K562 (cell line): ENCODE measurements at regions not wholly inside any gene's neighbourhood (a gene's known extent, or its start where the extent isn't known, plus 50 kb on each side); places are given as distances from the start of the nearest gene placed in this dataset.

Experiments used
- ATAC-seq: fragments of 200-7000 bp; cut with Tn5 transposase; 3 replicates; pipeline ENCODE4 v1.9.1; 2020; ENCODE audit warnings: moderate library complexity
- BruUV-seq: library from RNA; stranded (reverse); fragments of 400-500 nt; replicated peaks from 2 replicates; lab custom pipeline; 2021; lab: Mats Ljungman, UMichigan
- CTCF ChIA-PET: fragments of 300-600 bp; formaldehyde crosslinking; extraction: SDS; loops from one replicate; lab custom pipeline; 2021; ENCODE audit warnings: low intra/inter-chr PET ratio; lab: Yijun Ruan, JAX
- POLR2A ChIA-PET: fragments of 300-600, 350-650 bp; sonication (Branson Sonifier 250); formaldehyde crosslinking; extraction: SDS; loops from one replicate; lab custom pipeline; 2021; ENCODE audit warnings: antibody characterized with exemption, inconsistent platforms; lab: Yijun Ruan, JAX
- DNase-seq, 4 experiments: peaks; one replicate each; pipeline versions ENCODE4 v3.0.0 to v3.0.0-alpha.2; 2011 to 2018; ENCODE audit warnings: low spot score in 3 of 4, mixed read lengths in 3 of 4; ENCODE audit errors: extremely low read depth in 1 of 4
- FAIRE-seq: peaks from 2 replicates; lab custom pipeline; 2011; peaks lifted over from hg19 to GRCh38; lab: Jason Lieb, UNC
- H2AFZ ChIP-seq: 2 replicates; pipeline ENCODE4 v1.6.0; 2011; ENCODE audit warnings: low read depth, low read length, control low read depth, inconsistent platforms
- H3K27ac ChIP-seq: fragments of 200-600 bp; 3 replicates; pipeline ENCODE4 v1.8.0; 2011; ENCODE audit warnings: low read depth, mild to moderate bottlenecking, control low read depth, inconsistent platforms, low read length, moderate library complexity, mixed read lengths; ENCODE audit errors: extremely low read depth
- H3K27me3 ChIP-seq, 2 experiments: fragments of 300-600 bp in 1 of 2; 2 replicates in 1 of 2; 3 replicates in 1 of 2; pipeline versions ENCODE4 v1.6.0 to v1.8.0; 2011; ENCODE audit warnings: inconsistent platforms in 2 of 2, low read length in 2 of 2, mild to moderate bottlenecking in 1 of 2, mixed read lengths in 1 of 2, moderate library complexity in 1 of 2; ENCODE audit not compliant: control insufficient read depth in 2 of 2, insufficient read depth in 2 of 2
- H3K36me3 ChIP-seq: fragments of 300-600 bp; 3 replicates; pipeline ENCODE4 v1.8.0; 2011; ENCODE audit warnings: mild to moderate bottlenecking, low read length, inconsistent platforms; ENCODE audit not compliant: control insufficient read depth, insufficient read depth
- H3K4me1 ChIP-seq, 2 experiments: fragments of 200-600 bp in 1 of 2; replicated peaks in 1 of 2; 2 replicates in 1 of 2; 3 replicates in 1 of 2; pipeline versions ENCODE4 v1.5.1 to v1.8.0; 2011; ENCODE audit warnings: inconsistent platforms in 2 of 2, low read length in 2 of 2, mild to moderate bottlenecking in 1 of 2, mixed read lengths in 1 of 2, moderate library complexity in 1 of 2; ENCODE audit not compliant: control insufficient read depth in 2 of 2, insufficient read depth in 2 of 2
- H3K4me2 ChIP-seq: 2 replicates; pipeline ENCODE4 v1.6.1; 2011; ENCODE audit warnings: low read length, control low read depth, inconsistent platforms, mixed read lengths; ENCODE audit not compliant: insufficient read depth
- H3K4me3 ChIP-seq: fragments of 200-600 bp; sonication (generic), shearing (Covaris generic); 2 replicates; pipeline ENCODE4 v1.5.1; 2016; ENCODE audit warnings: control low read depth, inconsistent platforms
- H3K79me2 ChIP-seq: fragments of 200-600 bp; 3 replicates; pipeline ENCODE4 v1.8.0; 2011; ENCODE audit warnings: low read length, inconsistent platforms; ENCODE audit not compliant: control insufficient read depth, insufficient read depth
- H3K9ac ChIP-seq, 2 experiments: 2 replicates each; pipeline versions ENCODE4 v1.6.0 to v1.6.1; 2011; ENCODE audit warnings: low read depth in 2 of 2, low read length in 2 of 2, control low read depth in 1 of 2, inconsistent platforms in 1 of 2, mild to moderate bottlenecking in 1 of 2, mixed read lengths in 1 of 2; ENCODE audit not compliant: insufficient read depth in 1 of 2
- H3K9me1 ChIP-seq: one replicate; pipeline ENCODE4 v1.6.0; 2011; ENCODE audit warnings: inconsistent platforms, mild to moderate bottlenecking, low read length, moderate library complexity; ENCODE audit not compliant: control insufficient read depth, insufficient read depth
- H3K9me3 ChIP-seq: replicated peaks from 2 replicates; pipeline ENCODE4 v1.5.1; 2011; ENCODE audit warnings: low read depth, low read length, inconsistent platforms; ENCODE audit not compliant: control insufficient read depth, insufficient read depth
- H4K20me1 ChIP-seq: replicated peaks from 2 replicates; pipeline ENCODE4 v1.6.1; 2011; ENCODE audit warnings: low read length, inconsistent platforms, mixed read lengths; ENCODE audit not compliant: control insufficient read depth, insufficient read depth
- AFF1 ChIP-seq, 2 experiments: fragments of 450-650 bp; IDR thresholded peaks; 2 replicates each; pipeline ENCODE4 v1.6.1; 2018; ENCODE audit warnings: mild to moderate bottlenecking in 2 of 2, low read depth in 1 of 2; ENCODE audit not compliant: partially characterized antibody in 2 of 2
- NR2C1 ChIP-seq, 2 experiments: fragments of 450-650 bp; IDR thresholded peaks; 2 replicates each; pipeline ENCODE4 v1.6.1; 2017; ENCODE audit warnings: mild to moderate bottlenecking in 2 of 2, antibody characterized with exemption in 1 of 2, inconsistent platforms in 1 of 2, missing compliant biosample characterization in 1 of 2, missing genetic modification characterization in 1 of 2
- SMAD4 ChIP-seq: fragments of 250-450 bp; sonication (Bioruptor Pico); conservative IDR thresholded peaks from 2 replicates; pipeline ENCODE4 v1.8.0; 2021; ENCODE audit warnings: inconsistent platforms, mild to moderate bottlenecking, moderate library complexity
- ZBTB11 ChIP-seq, 3 experiments: fragments of 200-800 bp in 1 of 3; fragments of 250-450 bp in 1 of 3; fragments of 450-650 bp in 1 of 3; sonication (Bioruptor Pico) in 1 of 3; sonication (Bioruptor generic) in 1 of 3; formaldehyde crosslinking in 1 of 3; IDR thresholded peaks; 2 replicates each; pipeline versions ENCODE4 v1.6.1 to v1.8.0; 2016 to 2022; ENCODE audit warnings: mild to moderate bottlenecking in 2 of 3, missing genetic modification characterization in 2 of 3, missing compliant biosample characterization in 1 of 3, moderate library complexity in 1 of 3
- ZNF57 ChIP-seq: fragments of 450-650 bp; formaldehyde crosslinking; IDR thresholded peaks from 2 replicates; pipeline ENCODE4 v1.4.0; 2020; ENCODE audit warnings: mild to moderate bottlenecking, moderate library complexity
- ZNF695 ChIP-seq: fragments of 450-650 bp; formaldehyde crosslinking; IDR thresholded peaks from 2 replicates; pipeline ENCODE4 v1.4.0; 2020; ENCODE audit warnings: mild to moderate bottlenecking, moderate library complexity
- WGBS: fragments of 100-300 bp; shearing (Covaris generic); methylation state at CpG from one replicate; pipeline ENCODE4 v1.1.6; 2016; ENCODE audit warnings: low coverage, mixed read lengths; ENCODE audit not compliant: insufficient coverage; ENCODE audit errors: missing lambda C conversion rate; 5-methylcytosine and 5-hydroxymethylcytosine counted together
- in situ Hi-C: fragments of 300-500 bp; cut with MboI; formaldehyde crosslinking; loops from 4 replicates; pipeline ENCODE4 v1.15.0; 2018; ENCODE audit warnings: inconsistent platforms, mixed read lengths
- intact Hi-C: fragments of 100-400 bp; cut with micrococcal nuclease; formaldehyde crosslinking; loops from 2 replicates; pipeline ENCODE4 v1.14.2; 2022

- in situ Hi-C loops (no loop called here), intact Hi-C loops (no loop called here)
- H3K4me3 ChIP-seq: no peak overlapping the region
- no peaks in the 10 kb centered on the region for H4K20me1 ChIP-seq
- no peak for TF ChIP-seq ZNF57 (CRISPR knock-in tag)
- TF ChIP-seq NR2C1 (IDR thresholded peaks at IDR 0.05): no peak
- no peak for TF ChIP-seq NR2C1 (tag; IDR thresholded peaks at IDR 0.05)
- no peaks in the 10 kb centered on the region for H3K4me1 ChIP-seq
- H3K27me3 ChIP-seq: no peaks in the 10 kb centered on the region
- H3K79me2 ChIP-seq: no peaks in the 10 kb centered on the region
- BruUV-seq: no TSS peak
- H3K4me2 ChIP-seq: no peak overlapping the region
- WGBS: 0% methylated on average over 4 of the region's 4 CpGs
- H3K27ac ChIP-seq: no peak overlapping the region
- FAIRE-seq (no peak), ATAC-seq (no peak), DNase-seq (no peak)
- H3K36me3 ChIP-seq: no peaks in the 10 kb centered on the region
- CTCF ChIA-PET: no interaction called here
- no peak overlapping the region for H2AFZ ChIP-seq
- POLR2A ChIA-PET: no interaction called here
- H3K9ac ChIP-seq: no peak overlapping the region
- H3K9me3 ChIP-seq: no peaks in the 10 kb centered on the region
- H3K9me1 ChIP-seq: no peaks in the 10 kb centered on the region
These were observed 226.1 kb downstream of the SPCS3 start for GRCh38 chr4:176545872-176546271.

GRCh38 chr4:176546975-176547374 is 227.2 kb downstream of the SPCS3 start:
- POLR2A ChIA-PET: no interaction called here
- Histone ChIP-seq H4K20me1 (no peaks in the 10 kb centered on the region), H3K36me3 (no peaks in the 10 kb centered on the region), H3K4me1 (no peaks in the 10 kb centered on the region), H3K4me2 (no peak overlapping the region), H3K4me3 (no peak overlapping the region), H3K9me1 (no peaks in the 10 kb centered on the region), H3K27ac (no peak overlapping the region), H3K27me3 (no peaks in the 10 kb centered on the region), H3K9ac (no peak overlapping the region), H3K79me2 (no peaks in the 10 kb centered on the region), H2AFZ (no peak overlapping the region), H3K9me3 (no peaks in the 10 kb centered on the region)
- CTCF ChIA-PET: interaction anchor here (0.6 kb wide), 1 partner anchor 46 kb away, joined by 3 read pairs; no protein-coding TSS in a partner anchor
- intact Hi-C loops: no loop called here
- DNase-seq (no peak), ATAC-seq (no peak), FAIRE-seq (no peak)
- in situ Hi-C loops: no loop called here
- 0% methylated on average over 3 of the region's 3 CpGs for WGBS
- BruUV-seq: no TSS peak
- TF ChIP-seq ZNF695 (CRISPR knock-in tag) (no peak), SMAD4 (CRISPR knock-in tag) (no peak), AFF1 (IDR thresholded peaks at IDR 0.05; ENCODE audit: low read depth in 1 of 2, partially characterized antibody in 2 of 2) (no peak), ZBTB11 (CRISPR knock-in tag; IDR thresholded peaks at IDR 0.05) (no peak)
